HG03097 (cell line): ENCODE measurements at regions not wholly inside any gene's neighbourhood (a gene's known extent, or its start where the extent isn't known, plus 50 kb on each side); places are given as distances from the start of the nearest gene placed in this dataset.
"Not testable (repeated sequence)": the region's sequence is repeated elsewhere in the genome, so short reads cannot be mapped to it uniquely, and the experiment has no call there.

ENCODE experiments used
- ATAC-seq: cut with Tn5 transposase; IDR thresholded peaks from one replicate; pipeline ENCODE4 v1.9.1; 2021; ENCODE audit not compliant: unreplicated experiment, low FRiP score

DNA sequence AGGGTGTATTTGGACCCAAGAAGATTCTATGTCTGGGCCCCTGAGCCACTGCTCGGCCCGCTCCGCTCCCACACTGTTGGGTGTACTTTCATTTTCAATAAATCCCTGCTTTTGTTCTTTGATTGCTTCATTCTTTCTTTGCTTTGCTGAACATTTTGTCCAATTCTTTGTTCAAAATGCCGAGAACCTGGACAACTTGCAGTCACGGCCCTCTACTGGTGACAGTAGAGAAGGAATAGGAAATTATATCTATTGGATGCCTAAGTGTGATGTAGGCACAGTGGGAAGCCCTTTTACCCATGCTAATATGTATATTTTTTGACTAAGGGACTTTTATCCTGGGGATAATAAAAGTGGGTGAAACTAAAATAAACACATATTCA, 340.8 kb downstream of the LRRC3B start:
- no peak for ATAC-seq

DNA sequence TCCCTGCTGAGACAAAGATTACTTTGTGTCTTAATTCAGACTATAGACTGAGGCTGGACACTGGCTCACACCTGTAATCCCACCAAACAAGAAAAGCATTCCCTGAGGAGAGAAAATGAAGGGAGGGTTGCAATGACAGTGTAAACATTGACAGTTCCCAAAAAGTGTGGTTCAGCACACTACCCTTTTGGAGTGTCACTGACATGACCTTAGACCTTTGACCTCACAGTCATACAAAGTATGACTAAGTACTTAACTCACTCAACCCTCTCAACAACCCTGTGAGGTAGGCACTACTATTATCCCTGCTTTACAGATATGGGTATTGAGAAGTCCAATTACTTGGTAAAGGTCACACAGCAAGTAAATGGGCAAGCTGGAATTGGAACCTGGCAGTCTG, 341.7 kb downstream of the LRRC3B start:
- ATAC-seq = no peak

DNA sequence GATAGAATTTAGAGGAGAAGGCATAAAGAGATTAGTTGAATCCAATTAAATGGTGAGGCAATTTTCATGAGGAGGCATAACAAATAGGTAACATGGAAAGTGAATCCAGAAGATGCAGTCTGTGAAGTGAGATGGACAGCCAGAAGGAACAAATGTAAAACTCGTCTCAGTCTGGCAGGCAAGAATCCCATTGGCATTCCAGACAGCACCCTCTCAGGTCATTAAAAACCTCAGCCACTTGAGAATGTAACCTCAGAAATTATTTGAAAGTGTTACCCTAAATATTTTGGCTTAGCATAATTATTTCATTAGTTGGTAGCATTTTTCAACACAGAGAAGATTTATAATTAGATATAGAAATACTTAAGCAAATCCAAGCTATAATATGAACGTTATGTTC, 342.3 kb downstream of the LRRC3B start:
- ATAC-seq = no peak

DNA sequence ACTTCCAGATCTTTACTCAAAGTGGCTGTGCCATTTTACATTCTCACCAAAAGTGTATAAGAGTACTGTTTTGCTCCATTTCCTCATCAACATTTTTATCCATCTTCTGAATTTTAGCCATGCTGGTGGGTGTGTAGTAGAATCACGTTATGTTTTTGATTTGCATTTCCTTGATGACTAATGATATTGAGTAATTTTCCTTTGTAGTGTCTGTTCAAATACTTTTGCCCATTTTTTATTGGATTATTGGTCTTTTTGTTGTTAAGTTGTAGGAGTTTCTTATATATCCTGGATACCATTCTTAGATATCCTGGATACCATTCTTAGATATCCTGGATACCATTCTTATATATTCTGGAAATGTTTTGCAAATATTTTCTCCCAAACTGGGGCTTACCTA, 344.9 kb downstream of the LRRC3B start:
- no peak for ATAC-seq

DNA sequence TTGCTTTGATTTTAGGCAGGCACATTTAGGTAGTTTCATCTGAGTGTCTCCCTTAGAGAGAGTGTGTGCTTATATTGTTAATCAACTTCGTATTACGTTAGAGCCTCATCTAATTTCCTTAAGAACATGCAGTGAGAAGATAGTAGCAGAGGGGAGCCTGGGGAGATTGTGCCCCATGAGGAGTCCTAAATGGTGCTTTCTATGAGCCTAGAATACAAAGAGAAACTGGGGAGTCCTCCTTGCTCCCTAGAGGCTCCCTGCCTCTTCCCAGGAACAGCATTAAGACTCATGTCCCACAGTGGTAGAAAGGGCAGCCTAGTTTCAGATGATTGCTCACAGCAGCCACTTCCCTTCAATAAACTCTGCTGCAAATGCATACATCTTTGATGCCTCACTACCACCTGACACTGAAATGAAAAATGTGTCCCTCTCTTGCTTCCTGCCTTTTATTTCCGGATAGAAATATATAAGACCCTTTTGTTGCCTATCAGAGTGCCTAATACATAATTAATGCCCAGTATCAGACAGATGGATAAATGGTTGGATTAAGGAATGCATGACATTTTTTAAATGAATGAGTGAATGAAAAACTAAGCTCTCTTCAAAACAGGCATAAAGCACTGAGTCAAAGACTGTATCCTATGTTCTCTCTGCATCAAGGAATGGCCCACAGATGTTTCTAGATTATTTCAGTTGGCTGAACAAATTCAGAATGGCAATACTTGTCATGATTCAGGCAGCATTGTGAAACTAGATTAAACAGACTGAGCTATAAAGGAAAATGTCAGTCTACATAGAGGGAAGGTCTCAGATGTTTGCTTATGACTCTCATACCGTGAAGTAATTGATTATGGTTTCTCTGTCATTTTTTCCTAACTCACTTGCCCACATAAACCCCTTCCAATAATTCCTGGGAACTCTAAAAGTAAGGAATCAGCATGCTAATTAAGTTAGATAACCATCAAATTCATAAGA, 362.1 kb downstream of the LRRC3B start:
- ATAC-seq = no peak

DNA sequence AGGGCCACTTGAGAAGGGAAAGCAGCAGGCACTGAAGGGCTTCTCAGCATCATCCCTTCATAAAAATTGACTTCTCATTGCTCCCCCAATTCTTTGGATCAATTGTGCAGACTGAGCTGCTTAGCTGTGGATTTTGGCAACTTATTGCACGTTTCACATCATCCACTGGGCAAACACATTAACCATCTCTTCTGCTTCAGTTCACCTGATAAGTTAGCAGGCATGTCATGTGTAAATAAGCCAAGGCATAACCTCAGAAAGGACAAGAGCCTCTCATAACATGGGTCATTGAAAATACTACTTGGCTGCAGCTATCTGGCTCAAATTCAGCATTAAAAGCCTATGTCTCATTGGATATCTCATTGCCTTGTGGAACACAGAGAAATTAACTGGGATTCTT, 366.5 kb downstream of the LRRC3B start:
- no peak for ATAC-seq

DNA sequence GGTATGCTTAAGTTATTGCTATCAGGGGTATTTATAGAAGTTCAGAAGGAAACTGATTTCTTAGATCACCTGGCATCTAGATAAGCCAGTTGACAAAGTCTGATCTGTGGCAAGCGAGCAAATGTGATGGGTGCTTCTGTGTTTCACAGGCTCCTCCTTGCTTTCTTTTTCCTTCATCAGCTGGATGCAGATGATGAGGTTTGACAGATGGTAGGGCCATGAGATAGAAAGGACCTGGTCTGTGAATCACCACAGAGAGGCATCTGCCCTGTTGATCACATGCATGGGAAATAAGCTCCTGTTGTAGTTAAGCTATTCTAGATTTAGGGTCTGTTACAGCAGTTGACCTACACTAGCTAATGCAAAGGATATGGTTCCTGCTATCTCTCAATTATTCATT, 372.0 kb downstream of the NEK10 start:
- no peak for ATAC-seq

DNA sequence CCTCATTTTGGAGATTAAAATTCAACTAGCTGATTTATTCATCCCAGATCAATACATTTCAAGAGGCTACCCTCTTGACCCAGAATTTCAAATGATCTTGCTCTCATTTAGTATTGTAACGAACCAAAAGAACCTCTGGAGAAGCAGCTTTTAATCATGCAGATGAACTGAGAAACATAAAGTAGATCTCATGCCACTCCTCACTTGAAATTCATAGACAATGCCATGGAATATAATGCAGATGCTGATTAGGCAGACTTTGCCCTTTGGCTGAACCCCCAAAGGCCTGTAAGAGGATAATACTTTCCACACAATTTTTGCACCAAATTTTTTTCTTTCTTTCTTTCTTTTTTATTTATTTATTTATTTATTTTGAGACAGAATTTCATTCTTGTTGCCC, 358.3 kb downstream of the NEK10 start:
- no peak for ATAC-seq

DNA sequence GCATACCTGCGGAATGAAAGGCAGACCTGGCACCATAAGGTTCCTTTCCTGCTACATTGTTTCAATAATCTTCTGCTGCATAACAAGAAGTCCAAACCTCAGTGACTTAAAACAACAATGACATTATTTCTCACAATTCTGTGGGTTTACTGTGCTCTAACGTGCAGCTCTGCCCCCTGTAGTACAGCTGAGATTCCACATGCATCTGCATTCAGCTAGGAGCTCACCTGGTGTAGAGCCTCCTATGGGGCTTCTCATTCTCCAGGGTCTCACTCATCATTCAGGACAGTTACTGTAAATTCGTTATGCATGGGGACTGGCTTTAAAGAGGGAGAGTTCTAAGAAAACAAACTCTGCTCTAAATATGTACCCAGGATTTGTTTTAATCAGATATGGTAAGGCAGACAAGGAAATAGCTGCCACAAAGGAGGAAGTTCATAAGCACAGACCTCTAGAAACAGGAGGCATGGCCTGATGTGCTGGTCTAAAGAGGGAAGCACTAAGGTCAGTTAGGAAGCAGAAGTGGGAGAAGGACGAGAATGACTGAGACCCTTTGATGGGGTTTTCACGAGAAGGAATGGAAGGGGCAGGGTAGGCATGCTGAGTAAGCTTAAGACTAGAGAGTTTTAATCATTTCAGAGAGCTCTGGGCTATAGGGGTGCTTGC, 347.0 kb downstream of the NEK10 start:
- ATAC-seq = no peak

DNA sequence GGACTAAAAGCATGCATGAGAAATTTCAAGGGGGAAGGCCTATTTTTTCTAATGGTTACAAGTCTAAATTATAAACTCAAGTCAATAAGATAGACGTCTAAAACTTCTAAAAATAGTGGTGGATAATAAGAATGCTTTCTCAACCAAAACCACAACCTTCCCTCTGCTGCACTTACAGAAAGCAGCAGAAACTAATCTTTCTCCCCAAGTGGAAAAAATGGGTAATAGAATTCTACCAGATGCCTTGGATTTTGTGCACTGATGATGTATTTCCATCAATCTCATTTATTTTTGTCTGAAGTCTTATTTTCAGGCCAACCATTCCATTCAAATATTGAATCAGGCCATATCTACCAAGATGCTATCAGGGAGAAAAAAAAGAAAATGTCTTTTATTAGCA, 344.7 kb downstream of the NEK10 start:
- ATAC-seq = no peak

DNA sequence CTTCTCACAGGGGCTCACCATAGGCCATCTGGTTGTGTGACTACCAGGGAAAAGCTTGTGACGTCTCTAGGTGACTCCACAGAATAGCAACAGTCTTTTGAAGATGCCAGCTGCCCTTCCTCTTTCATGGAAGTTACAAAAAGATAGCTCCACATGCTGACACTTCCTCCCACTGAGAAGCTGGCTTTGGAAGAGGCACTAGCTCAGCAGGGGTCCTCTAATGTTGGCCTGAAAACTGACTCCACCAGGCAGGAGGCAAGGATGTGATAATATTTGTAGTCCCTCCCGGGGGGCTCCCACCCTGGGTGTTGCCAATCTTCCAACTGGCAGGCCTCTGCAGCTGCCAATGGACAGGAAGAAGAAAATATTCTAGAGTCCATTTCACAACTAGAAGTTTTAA, 343.5 kb downstream of the NEK10 start:
- no peak for ATAC-seq

DNA sequence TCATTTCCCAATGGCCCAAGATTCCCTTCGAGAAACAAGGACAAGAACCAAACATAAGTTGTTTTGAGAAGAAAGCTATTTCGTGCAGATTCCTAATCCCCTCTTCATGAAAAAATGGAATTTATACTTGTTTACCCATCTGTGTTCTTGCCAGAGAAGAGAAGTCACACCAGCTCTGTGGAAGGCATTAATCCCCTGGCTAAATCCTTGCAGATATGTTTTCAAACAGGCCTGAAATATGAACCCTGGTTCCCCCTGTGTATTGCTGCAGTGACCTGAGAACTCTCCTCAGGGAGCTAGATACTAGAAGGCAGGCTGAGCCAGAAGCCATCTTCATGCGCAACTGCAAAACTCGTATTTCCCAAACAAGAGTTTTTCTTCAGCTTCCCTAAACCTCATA, 337.7 kb downstream of the NEK10 start:
- ATAC-seq = no peak

DNA sequence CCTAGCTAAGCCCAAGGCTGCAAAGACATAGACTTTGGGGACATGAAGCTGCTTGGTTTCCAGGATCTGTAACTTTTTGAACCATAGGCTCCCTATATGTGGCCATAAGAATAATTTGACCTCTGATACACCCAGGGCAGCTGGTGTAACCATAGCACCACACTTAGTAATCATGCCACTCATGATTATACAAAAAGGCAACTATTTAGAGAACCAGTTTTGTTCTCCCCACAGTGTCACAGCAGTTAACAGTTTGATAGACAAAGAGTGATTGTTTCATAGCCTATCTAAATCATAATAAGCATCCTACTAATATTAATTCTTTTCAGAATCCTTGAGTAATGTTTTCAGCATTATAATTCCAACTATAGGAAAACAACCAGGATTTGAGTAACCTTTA, 334.9 kb downstream of the NEK10 start:
- ATAC-seq = no peak

DNA sequence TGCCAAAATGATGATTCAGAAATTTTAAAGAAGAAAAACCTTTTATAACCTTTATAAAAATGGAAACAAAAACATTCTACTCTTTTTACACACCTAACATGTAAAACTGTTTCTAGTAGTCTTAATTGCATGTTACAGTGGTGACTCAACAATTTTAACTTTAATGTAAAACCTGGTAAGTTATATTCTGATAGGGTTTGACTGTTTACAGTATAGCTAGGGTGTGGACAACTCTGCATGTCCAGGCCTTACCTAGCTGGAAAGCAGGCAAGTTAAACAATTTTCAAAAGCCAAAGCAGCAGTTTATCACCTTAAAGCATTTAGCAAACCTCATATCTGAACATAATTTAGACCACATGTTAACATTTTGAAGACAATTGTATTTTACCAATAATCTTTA, 328.5 kb downstream of the NEK10 start:
- ATAC-seq = no peak

DNA sequence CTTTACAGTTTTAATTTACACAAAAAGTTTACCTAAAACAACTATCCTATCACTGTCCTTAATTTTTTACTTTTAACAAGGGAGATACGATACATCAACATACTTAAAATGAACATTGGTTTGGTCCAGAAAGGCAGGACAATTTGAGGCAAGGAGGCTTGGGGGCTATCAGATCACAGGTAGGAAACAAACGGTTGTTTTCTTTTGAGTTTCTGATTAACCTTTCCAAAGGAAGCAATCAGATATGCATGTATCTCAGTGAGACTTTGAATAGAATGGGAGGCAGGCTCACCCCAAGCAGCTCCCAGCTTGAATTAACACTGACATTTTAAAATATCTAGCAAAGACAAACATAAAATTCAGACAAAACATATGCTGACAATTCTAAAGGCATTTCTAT, 326.6 kb downstream of the NEK10 start:
- ATAC-seq = not testable (repeated sequence)

DNA sequence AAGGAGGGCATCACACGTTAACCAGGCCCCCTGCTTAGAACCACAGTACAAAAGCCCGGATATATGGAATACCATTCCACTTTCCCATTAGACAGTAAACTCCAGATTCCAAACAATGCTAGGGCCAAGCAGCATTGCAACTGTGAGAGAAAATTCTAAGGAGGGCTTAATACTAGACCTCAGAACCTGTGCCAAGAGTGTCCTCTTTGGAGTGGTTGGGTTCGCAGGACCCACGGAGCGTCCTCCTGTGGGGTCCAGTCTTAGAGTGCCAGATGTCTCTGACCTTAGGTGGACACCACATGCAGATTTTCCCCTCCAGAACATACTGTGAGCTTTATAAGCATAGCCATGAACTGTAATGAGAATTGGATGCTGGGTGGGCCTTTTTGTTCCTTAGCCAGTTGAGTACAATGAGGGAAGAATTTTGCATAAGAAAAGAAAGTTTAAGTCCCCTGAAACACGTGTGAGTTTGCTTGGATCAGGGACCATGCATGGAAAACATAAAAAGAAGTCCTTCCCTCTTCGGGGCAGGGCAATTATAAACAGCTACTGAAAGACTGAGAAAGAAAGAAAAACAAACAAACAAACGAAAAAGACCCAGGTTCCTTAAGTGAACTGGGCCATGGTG, 325.7 kb downstream of the NEK10 start:
- ATAC-seq = no peak

DNA sequence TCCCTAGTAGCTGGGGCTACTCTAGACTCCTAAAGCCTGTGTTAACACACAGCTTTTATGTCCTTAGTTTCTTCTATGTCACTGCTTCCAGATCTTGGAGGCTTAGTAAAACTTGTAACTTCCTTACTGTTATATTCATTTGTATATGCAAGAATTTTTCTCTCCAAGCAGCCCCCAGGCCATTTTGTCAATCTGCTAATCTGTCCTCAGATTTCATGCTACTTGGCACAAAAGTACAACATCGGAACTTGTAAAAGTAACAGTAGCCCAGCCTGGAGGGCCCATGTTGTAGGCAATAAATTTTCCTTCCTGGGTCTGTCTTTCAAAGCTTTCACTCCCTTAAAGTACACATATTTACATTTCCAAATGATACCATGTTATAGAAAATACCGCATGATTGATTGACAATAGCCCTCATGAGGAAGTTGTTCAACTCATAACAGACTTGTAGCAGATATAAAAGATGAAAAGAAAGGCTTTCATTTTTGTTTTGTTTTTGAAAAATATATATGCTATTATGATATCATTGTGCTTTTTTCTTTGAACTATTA, 324.2 kb downstream of the NEK10 start:
- no peak for ATAC-seq

DNA sequence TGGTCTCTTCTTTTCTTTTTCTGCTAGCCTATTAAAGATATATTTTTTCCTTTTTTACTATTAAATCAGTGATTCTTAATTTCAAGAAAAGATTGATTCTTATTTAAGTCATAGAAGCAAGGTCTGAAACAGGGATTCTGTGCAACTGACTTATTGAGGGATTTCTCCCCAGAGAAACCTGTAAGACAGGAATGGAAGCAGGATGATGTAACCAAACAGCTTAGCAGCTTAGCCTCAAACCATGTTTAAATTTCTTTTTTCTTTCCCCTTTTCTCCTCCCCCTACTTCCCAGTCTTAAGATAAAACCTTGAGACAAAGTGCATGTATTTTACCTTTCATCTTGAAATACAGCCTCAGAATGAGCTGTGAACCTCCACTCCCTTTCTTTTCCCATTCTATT, 322.8 kb downstream of the NEK10 start:
- ATAC-seq = no peak

DNA sequence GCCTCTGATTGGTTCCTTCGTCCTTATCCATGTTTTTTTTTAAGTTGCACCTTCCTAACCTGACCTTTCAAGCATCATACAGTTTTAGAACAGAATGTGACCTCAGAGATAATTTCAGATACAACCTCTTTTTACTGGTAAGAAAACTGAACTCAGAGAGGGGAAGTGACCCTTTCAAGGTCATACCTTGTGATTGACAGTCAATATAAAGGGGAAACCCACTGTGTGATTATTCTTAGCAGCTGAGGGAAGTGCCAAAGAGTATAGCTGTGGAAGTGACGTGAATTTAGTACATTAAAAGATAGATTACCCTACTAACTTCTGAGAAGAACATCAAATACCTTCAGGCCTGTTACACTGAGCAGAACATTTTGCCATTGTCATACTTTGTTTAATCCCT, 319.4 kb downstream of the NEK10 start:
- ATAC-seq = no peak

DNA sequence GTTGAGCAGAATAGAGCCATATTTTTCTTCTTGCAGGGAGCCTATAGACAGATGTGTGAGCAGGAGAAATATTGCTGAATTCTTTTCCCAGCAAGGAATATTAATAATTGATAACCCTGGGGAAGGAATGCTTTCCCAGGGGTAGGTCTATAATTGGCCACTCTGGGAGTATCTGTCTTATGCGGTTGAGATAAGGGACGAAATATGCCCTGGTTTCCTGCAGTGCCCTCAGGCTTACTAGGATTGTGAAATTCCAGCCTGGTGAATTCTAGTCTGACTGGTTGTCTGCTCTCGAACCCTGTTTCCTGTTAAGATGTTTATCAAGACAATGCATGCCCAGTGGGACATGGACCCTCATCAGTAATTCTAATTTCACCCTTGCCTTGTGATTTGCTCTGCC, 317.7 kb downstream of the NEK10 start:
- ATAC-seq = not testable (repeated sequence)

DNA sequence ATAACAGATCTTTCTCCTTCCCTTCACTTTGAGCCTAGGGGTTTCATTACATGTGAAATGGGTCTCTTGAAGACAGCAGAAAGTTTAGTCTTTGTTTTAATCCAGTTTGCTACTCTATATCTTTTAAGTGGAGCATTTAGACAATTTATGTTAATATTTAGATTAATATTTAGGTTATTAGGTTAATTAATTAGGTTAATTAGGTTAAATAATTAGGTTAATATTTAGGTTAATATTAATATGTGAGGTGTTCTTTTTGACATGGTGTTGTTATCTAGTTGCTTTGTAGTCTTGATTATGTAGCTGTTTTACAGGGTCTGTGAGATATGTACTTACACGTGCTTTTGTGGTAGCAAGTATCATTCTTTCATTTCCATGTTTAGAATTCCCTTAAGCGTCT, 312.9 kb downstream of the NEK10 start:
- ATAC-seq = no peak
